ENCODE measurements at regions not wholly inside any gene's neighbourhood (a gene's known extent, or its start where the extent isn't known, plus 50 kb on each side); places are given as distances from the start of the nearest gene placed in this dataset.
A peak's percentile ranks its signal among the peaks of the same experiment; 100 is the strongest.

DNA sequence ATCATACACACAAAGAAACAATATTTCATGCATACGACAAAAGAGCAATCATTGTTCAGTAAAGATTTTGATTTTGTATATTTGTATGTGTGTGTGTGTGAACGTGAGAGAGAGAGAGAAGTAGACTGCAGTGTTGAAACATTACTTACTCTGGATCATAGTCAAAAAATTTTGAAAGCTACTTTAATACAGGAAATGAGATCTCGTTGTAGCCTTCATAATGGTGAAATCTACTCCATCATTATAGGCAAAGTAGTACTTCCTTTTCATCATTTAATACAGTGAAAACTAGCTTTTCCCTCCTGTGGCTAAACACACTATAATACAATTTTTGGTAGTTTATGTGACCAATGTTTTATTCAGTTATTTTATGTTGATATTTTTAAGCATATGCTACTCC, 1427.7 kb upstream of the C9orf72 start (continued):
- TF ChIP-seq, protein P1, sequence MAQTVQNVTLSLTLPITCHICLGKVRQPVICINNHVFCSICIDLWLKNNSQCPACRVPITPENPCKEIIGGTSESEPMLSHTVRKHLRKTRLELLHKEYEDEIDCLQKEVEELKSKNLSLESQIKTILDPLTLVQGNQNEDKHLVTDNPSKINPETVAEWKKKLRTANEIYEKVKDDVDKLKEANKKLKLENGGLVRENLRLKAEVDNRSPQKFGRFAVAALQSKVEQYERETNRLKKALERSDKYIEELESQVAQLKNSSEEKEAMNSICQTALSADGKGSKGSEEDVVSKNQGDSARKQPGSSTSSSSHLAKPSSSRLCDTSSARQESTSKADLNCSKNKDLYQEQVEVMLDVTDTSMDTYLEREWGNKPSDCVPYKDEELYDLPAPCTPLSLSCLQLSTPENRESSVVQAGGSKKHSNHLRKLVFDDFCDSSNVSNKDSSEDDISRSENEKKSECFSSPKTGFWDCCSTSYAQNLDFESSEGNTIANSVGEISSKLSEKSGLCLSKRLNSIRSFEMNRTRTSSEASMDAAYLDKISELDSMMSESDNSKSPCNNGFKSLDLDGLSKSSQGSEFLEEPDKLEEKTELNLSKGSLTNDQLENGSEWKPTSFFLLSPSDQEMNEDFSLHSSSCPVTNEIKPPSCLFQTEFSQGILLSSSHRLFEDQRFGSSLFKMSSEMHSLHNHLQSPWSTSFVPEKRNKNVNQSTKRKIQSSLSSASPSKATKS (CRISPR knock-in tag; IDR thresholded peaks at IDR 0.05) = no peak
- TF ChIP-seq, protein P2, sequence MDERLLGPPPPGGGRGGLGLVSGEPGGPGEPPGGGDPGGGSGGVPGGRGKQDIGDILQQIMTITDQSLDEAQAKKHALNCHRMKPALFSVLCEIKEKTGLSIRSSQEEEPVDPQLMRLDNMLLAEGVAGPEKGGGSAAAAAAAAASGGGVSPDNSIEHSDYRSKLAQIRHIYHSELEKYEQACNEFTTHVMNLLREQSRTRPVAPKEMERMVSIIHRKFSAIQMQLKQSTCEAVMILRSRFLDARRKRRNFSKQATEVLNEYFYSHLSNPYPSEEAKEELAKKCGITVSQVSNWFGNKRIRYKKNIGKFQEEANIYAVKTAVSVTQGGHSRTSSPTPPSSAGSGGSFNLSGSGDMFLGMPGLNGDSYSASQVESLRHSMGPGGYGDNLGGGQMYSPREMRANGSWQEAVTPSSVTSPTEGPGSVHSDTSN (CRISPR knock-in tag; IDR thresholded peaks at IDR 0.05) = no peak

DNA sequence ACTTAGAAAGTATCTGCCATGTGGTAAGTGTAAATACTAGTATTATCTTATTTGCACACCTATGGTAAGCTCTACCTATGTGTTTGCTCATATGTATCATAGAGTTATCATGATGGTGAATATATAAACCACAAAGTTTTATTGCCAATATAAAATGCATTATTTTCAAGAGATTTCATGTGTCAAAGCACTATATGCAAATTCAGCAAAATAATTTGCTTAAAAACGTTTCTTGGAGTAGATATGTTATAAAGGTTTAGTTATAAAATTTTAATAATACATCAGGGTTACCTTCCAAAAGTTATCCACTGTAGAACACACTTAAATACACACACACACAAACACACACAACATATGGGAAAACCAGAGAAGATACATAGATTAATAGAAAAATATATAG, 1431.7 kb upstream of the C9orf72 start:
- FAIRE-seq = no peak
- no peak for DNase-seq (ENCODE audit: low spot score)
- H3K4me3 ChIP-seq (replicated peaks in 1 of 3; ENCODE audit: insufficient read depth in 1 of 3, low read depth in 2 of 3, low read length in 3 of 3) = no peak overlapping the region
- H3K4me1 ChIP-seq (ENCODE audit: insufficient read depth, low read length) = no peaks in the 10 kb centered on the region
- H3K4me2 ChIP-seq (ENCODE audit: low read depth, low read length) = no peak overlapping the region
- H2AFZ ChIP-seq (ENCODE audit: low read length) = no peak overlapping the region
- POLR2A ChIA-PET = no interaction called here
- in situ Hi-C loops (cut with HindIII; ENCODE audit: extremely low pct_ligation_motif_present, low pct_unique_long_range_greater_than_20kb) = no loop called here
- 0% methylated on average over 1 of the region's 1 CpG for WGBS (ENCODE audit: low lambda C conversion rate)
- H3K36me3 ChIP-seq (replicated peaks in 1 of 2; ENCODE audit: control insufficient read depth in 1 of 2, insufficient read depth in 2 of 2, low read length in 2 of 2) = no peaks in the 10 kb centered on the region
- no peaks in the 10 kb centered on the region for H3K79me2 ChIP-seq (ENCODE audit: insufficient read depth, low read length)
- H4K20me1 ChIP-seq (ENCODE audit: insufficient read depth, low read length) = no peaks in the 10 kb centered on the region
- intact Hi-C loops (cut with micrococcal nuclease; ENCODE audit: unreplicated experiment) = no loop called here
- BruUV-seq (replicated peaks) = no TSS peak
- ATAC-seq = no peak
- H3K9me3 ChIP-seq (ENCODE audit: low read length) = no peaks in the 10 kb centered on the region
- H3K27ac ChIP-seq (ENCODE audit: extremely low read length, insufficient read depth, low read length) = no peak overlapping the region
- peak; percentile 74; the same call in 1 of the 2 replicates for TF ChIP-seq MAFF (IDR thresholded peaks at IDR 0.05; ENCODE audit: low read depth, low read length)
- TF ChIP-seq MAFK (conservative IDR thresholded peaks at IDR 0.05 in 1 of 2, IDR thresholded peaks at IDR 0.05 in 1 of 2; ENCODE audit: low read length in 2 of 2) = peak; percentile 61 to 75
- TF ChIP-seq SMC3 (IDR thresholded peaks at IDR 0.05; ENCODE audit: low read length) = no peak
- TF ChIP-seq ZNF720 (CRISPR knock-in tag; IDR thresholded peaks at IDR 0.05) = no peak
- CTCF ChIA-PET (ENCODE audit: low intra/inter-chr PET ratio, low total read pairs) = no interaction called here
- H3K27me3 ChIP-seq (ENCODE audit: control insufficient read depth in 1 of 2, insufficient read depth in 2 of 2, low read length in 2 of 2) = no peaks in the 10 kb centered on the region
- no peak overlapping the region for H3K9ac ChIP-seq (ENCODE audit: insufficient read depth, low read depth, low read length)
